GM23248 (cell line): ENCODE measurements at regions not wholly inside any gene's neighbourhood (a gene's known extent, or its start where the extent isn't known, plus 50 kb on each side); places are given as distances from the start of the nearest gene placed in this dataset.

Experiments
- DNase-seq: peaks from one replicate; pipeline ENCODE4 v3.0.0-alpha.2; 2015
- H2AFZ ChIP-seq: fragments of 200-600 bp; sonication (generic); 2 replicates; pipeline ENCODE4 v1.6.1; 2016; ENCODE audit warnings: antibody characterized with exemption
- H3F3A ChIP-seq: fragments of 200-600 bp; sonication (generic); 2 replicates; pipeline ENCODE4 v1.6.1; 2016; ENCODE audit warnings: mild to moderate bottlenecking, antibody characterized with exemption, mixed run types; ENCODE audit not compliant: insufficient read depth
- H3K27ac ChIP-seq: fragments of 200-600 bp; sonication (generic); 2 replicates; pipeline ENCODE4 v1.5.1; 2016; ENCODE audit warnings: mild to moderate bottlenecking
- H3K27me3 ChIP-seq: fragments of 200-600 bp; sonication (generic); replicated peaks from 2 replicates; pipeline ENCODE4 v1.6.1; 2016; ENCODE audit warnings: mild to moderate bottlenecking; ENCODE audit not compliant: insufficient read depth
- H3K36me3 ChIP-seq: fragments of 200-600 bp; sonication (generic); 2 replicates; pipeline ENCODE4 v1.6.1; 2016; ENCODE audit warnings: low read depth, mild to moderate bottlenecking
- H3K4me1 ChIP-seq: fragments of 200-600 bp; sonication (generic); 2 replicates; pipeline ENCODE4 v1.6.1; 2016; ENCODE audit warnings: mild to moderate bottlenecking; ENCODE audit not compliant: insufficient read depth
- H3K4me2 ChIP-seq: fragments of 200-600 bp; sonication (generic); one replicate; pipeline ENCODE4 v1.6.1; 2016; ENCODE audit warnings: mild to moderate bottlenecking; ENCODE audit not compliant: unreplicated experiment
- H3K4me3 ChIP-seq: fragments of 200-600 bp; sonication (generic); 2 replicates; pipeline ENCODE4 v1.5.1; 2016; ENCODE audit warnings: mild to moderate bottlenecking
- H3K79me2 ChIP-seq: fragments of 200-600 bp; sonication (generic); 2 replicates; pipeline ENCODE4 v1.6.1; 2016; ENCODE audit warnings: mild to moderate bottlenecking; ENCODE audit not compliant: insufficient read depth
- H3K9ac ChIP-seq: fragments of 200-600 bp; sonication (generic); 2 replicates; pipeline ENCODE4 v1.6.1; 2016; ENCODE audit warnings: mild to moderate bottlenecking
- H3K9me2 ChIP-seq: fragments of 200-600 bp; sonication (generic); 2 replicates; pipeline ENCODE4 v1.6.1; 2016; ENCODE audit warnings: mixed run types, mild to moderate bottlenecking, moderate library complexity; ENCODE audit not compliant: insufficient read depth
- H3K9me3 ChIP-seq: fragments of 200-600 bp; sonication (generic); one replicate; pipeline ENCODE4 v1.6.1; 2017; ENCODE audit warnings: low read depth
- H4K20me1 ChIP-seq: fragments of 200-600 bp; sonication (generic); 2 replicates; pipeline ENCODE4 v1.6.0; 2016; ENCODE audit not compliant: insufficient read depth
- EZH2 ChIP-seq: fragments of 200-600 bp; sonication (generic); IDR thresholded peaks from 2 replicates; pipeline ENCODE4 v1.6.1; 2018; ENCODE audit warnings: antibody characterized with exemption, mild to moderate bottlenecking; ENCODE audit not compliant: insufficient read depth, poor library complexity, severe bottlenecking
- EZH2phosphoT487 ChIP-seq: fragments of 200-600 bp; sonication (generic); IDR thresholded peaks from 2 replicates; pipeline ENCODE4 v1.6.1; 2018; ENCODE audit warnings: antibody characterized with exemption, moderate library complexity, mild to moderate bottlenecking, low read depth; ENCODE audit not compliant: insufficient read depth
- WGBS, 2 experiments: methylation state at CpG; one replicate each; pipeline ENCODE4 v1.1.6; 2015 to 2017; ENCODE audit warnings: low lambda C conversion rate in 2 of 2, low coverage in 1 of 2; ENCODE audit errors: missing lambda C conversion rate in 2 of 2; 5-methylcytosine and 5-hydroxymethylcytosine counted together
- in situ Hi-C: fragments of 300-500 bp; cut with MboI; formaldehyde crosslinking; loops from 2 replicates; pipeline ENCODE4 v1.15.0; 2020

- in situ Hi-C loops = no loop called here
- Histone ChIP-seq H4K20me1 (no peaks in the 10 kb centered on the region), H3K9ac (no peak overlapping the region), H3K27ac (no peak overlapping the region), H3K4me1 (no peaks in the 10 kb centered on the region), H2AFZ (no peak overlapping the region), H3K9me3 (no peaks in the 10 kb centered on the region), H3K4me3 (no peak overlapping the region), H3K9me2 (no peaks in the 10 kb centered on the region), H3F3A (no peaks in the 10 kb centered on the region), H3K79me2 (no peaks in the 10 kb centered on the region), H3K36me3 (no peaks in the 10 kb centered on the region), H3K27me3 (no peaks in the 10 kb centered on the region), H3K4me2 (no peak overlapping the region)
- DNase-seq = no peak
- TF ChIP-seq EZH2phosphoT487 (no peak), EZH2 (no peak)
- 0% methylated on average over 1 of the region's 1 CpG for WGBS, 2 experiments
Observed at GRCh38 chr2:155203178-155203577, 504.7 kb downstream of the KCNJ3 start.

DNA sequence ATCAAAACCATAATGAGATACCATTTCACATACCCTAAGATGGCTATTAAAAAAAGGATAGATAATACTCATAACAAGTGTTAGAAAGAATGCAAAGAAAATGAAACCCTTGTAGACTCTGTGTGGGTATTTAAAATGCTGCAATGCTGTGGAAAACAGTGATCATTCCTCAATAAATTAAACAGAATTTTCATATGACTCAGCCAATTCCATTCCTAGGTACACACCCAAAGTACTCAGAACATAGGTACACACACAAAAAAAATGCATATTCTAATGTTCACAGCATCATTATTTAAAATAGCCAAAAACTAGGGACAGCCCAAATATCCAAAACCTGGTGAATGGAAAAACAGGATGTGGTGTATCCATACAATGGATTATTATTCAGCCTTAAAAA, 502.3 kb downstream of the KCNJ3 start:
- Histone ChIP-seq H3K36me3 (no peaks in the 10 kb centered on the region), H4K20me1 (no peaks in the 10 kb centered on the region), H3K4me2 (no peak overlapping the region), H3K4me1 (no peaks in the 10 kb centered on the region), H3K9me2 (no peaks in the 10 kb centered on the region), H3K9me3 (no peaks in the 10 kb centered on the region), H3K79me2 (no peaks in the 10 kb centered on the region), H3F3A (no peaks in the 10 kb centered on the region), H2AFZ (no peak overlapping the region), H3K9ac (no peak overlapping the region), H3K27me3 (no peaks in the 10 kb centered on the region), H3K4me3 (no peak overlapping the region), H3K27ac (no peak overlapping the region)
- TF ChIP-seq EZH2phosphoT487 (no peak), EZH2 (no peak)
- in situ Hi-C loops = no loop called here
- no peak for DNase-seq

DNA sequence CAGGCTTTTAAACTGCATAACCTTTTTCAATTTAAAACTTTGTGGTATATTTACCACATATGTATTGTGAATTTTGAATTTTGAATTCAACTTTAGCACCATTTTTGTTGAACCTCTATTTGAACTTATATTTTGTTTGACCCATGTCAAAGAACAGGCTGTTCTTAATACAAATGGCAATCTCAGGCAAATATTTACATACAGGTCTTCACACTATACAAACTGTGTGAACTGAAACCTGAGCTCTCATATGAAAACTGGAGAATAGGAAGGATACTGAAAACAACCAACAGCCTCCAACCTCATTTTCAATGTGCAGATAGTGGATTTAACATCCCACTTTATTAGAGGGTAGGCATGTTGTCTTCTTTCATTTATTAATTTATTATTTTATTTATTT, 491.8 kb downstream of the KCNJ3 start:
- no peaks in the 10 kb centered on the region for H3F3A ChIP-seq
- no peaks in the 10 kb centered on the region for H3K27me3 ChIP-seq
- in situ Hi-C loops = no loop called here
- no peaks in the 10 kb centered on the region for H3K9me2 ChIP-seq
- H3K4me2 ChIP-seq = no peak overlapping the region
- no peaks in the 10 kb centered on the region for H3K79me2 ChIP-seq
- no peak for DNase-seq
- H2AFZ ChIP-seq = no peak overlapping the region
- H3K27ac ChIP-seq = no peak overlapping the region
- no peaks in the 10 kb centered on the region for H4K20me1 ChIP-seq
- H3K4me1 ChIP-seq = no peaks in the 10 kb centered on the region
- TF ChIP-seq EZH2 (no peak), EZH2phosphoT487 (no peak)
- peaks cover 3% of the 10 kb centered on the region for H3K9me3 ChIP-seq
- no peak overlapping the region for H3K9ac ChIP-seq
- no peak overlapping the region for H3K4me3 ChIP-seq
- no peaks in the 10 kb centered on the region for H3K36me3 ChIP-seq

- no peaks in the 10 kb centered on the region for H3K9me3 ChIP-seq
- H4K20me1 ChIP-seq = no peaks in the 10 kb centered on the region
- DNase-seq = no peak
- in situ Hi-C loops = no loop called here
- no peaks in the 10 kb centered on the region for H3F3A ChIP-seq
- WGBS, 2 experiments = 2 to 3% methylated on average over 3 of the region's 3 CpGs
- H3K79me2 ChIP-seq = no peaks in the 10 kb centered on the region
- no peaks in the 10 kb centered on the region for H3K4me1 ChIP-seq
- no peak overlapping the region for H3K4me3 ChIP-seq
- no peak overlapping the region for H3K4me2 ChIP-seq
- no peak for TF ChIP-seq EZH2phosphoT487
- TF ChIP-seq EZH2 = no peak
- no peaks in the 10 kb centered on the region for H3K36me3 ChIP-seq
- H2AFZ ChIP-seq = no peak overlapping the region
- H3K9ac ChIP-seq = no peak overlapping the region
- H3K9me2 ChIP-seq = no peaks in the 10 kb centered on the region
- H3K27ac ChIP-seq = no peak overlapping the region
- no peaks in the 10 kb centered on the region for H3K27me3 ChIP-seq
Observed at GRCh38 chr2:155178921-155179320, 480.4 kb downstream of the KCNJ3 start.

- H3K4me3 ChIP-seq = no peak overlapping the region
- no peaks in the 10 kb centered on the region for H3K9me3 ChIP-seq
- H3K27me3 ChIP-seq = no peaks in the 10 kb centered on the region
- no peak overlapping the region for H2AFZ ChIP-seq
- no peaks in the 10 kb centered on the region for H3K9me2 ChIP-seq
- no peak overlapping the region for H3K4me2 ChIP-seq
- no peaks in the 10 kb centered on the region for H3K4me1 ChIP-seq
- no peak overlapping the region for H3K27ac ChIP-seq
- H3K79me2 ChIP-seq = no peaks in the 10 kb centered on the region
- H3K36me3 ChIP-seq = no peaks in the 10 kb centered on the region
- no peaks in the 10 kb centered on the region for H3F3A ChIP-seq
- in situ Hi-C loops = no loop called here
- WGBS, 2 experiments = 17 to 43% methylated on average over 1 of the region's 1 CpG
- DNase-seq = no peak
- H3K9ac ChIP-seq = no peak overlapping the region
- TF ChIP-seq EZH2phosphoT487 = no peak
- no peak for TF ChIP-seq EZH2
- no peaks in the 10 kb centered on the region for H4K20me1 ChIP-seq
Observed at GRCh38 chr2:155176345-155176744, 477.9 kb downstream of the KCNJ3 start.
